HFFc6 (cell line): ENCODE measurements at regions not wholly inside any gene's neighbourhood (a gene's known extent, or its start where the extent isn't known, plus 50 kb on each side); places are given as distances from the start of the nearest gene placed in this dataset.

ENCODE experiments used
- DNase-seq: peaks from one replicate; pipeline ENCODE4 v3.0.0-alpha.2; 2018
- H3K27ac Mint-ChIP-seq: 2 replicates; pipeline ENCODE4 v1.8.0; 2020; ENCODE audit warnings: mild to moderate bottlenecking, mixed read lengths
- H3K27me3 Mint-ChIP-seq: 2 replicates; pipeline ENCODE4 v1.8.0; 2021; ENCODE audit warnings: mild to moderate bottlenecking, moderate library complexity, mixed read lengths; ENCODE audit not compliant: insufficient read depth
- H3K36me3 Mint-ChIP-seq: 2 replicates; pipeline ENCODE4 v1.8.0; 2021; ENCODE audit warnings: low read depth, mixed read lengths
- H3K4me1 Mint-ChIP-seq: 2 replicates; pipeline ENCODE4 v1.8.0; 2020; ENCODE audit warnings: low read depth, mixed read lengths
- H3K4me3 Mint-ChIP-seq: 2 replicates; pipeline ENCODE4 v1.8.0; 2020; ENCODE audit warnings: mild to moderate bottlenecking, moderate library complexity, mixed read lengths
- H3K9me3 Mint-ChIP-seq: 2 replicates; pipeline ENCODE4 v1.8.0; 2020; ENCODE audit warnings: mild to moderate bottlenecking, mixed read lengths
- CTCF ChIP-seq: fragments of 200-600 bp; sonication (generic); IDR thresholded peaks from 2 replicates; pipeline ENCODE4 v1.5.0; 2021; ENCODE audit warnings: antibody characterized with exemption, mild to moderate bottlenecking

GRCh38 chr10:65201491-65201890, 1680.3 kb downstream of the REEP3 start:
- Mint-ChIP-seq H3K4me1 (no peaks in the 10 kb centered on the region), H3K9me3 (peaks cover 19% of the 10 kb centered on the region), H3K27me3 (no peaks in the 10 kb centered on the region; the same call in 1 of the 2 replicates), H3K4me3 (no peak overlapping the region), H3K27ac (no peak overlapping the region), H3K36me3 (no peaks in the 10 kb centered on the region)
- no peak for TF ChIP-seq CTCF
- DNase-seq: no peak

GRCh38 chr10:65204999-65205398, 1683.8 kb downstream of the REEP3 start:
- Mint-ChIP-seq H3K27ac (no peak overlapping the region), H3K36me3 (no peaks in the 10 kb centered on the region), H3K4me1 (no peaks in the 10 kb centered on the region), H3K27me3 (no peaks in the 10 kb centered on the region; the same call in 1 of the 2 replicates), H3K4me3 (no peak overlapping the region), H3K9me3 (peaks cover 23% of the 10 kb centered on the region)
- no peak for TF ChIP-seq CTCF
- no peak for DNase-seq

- Mint-ChIP-seq H3K27ac (no peak overlapping the region), H3K27me3 (no peaks in the 10 kb centered on the region), H3K4me1 (no peaks in the 10 kb centered on the region), H3K9me3 (peaks cover 25% of the 10 kb centered on the region), H3K36me3 (no peaks in the 10 kb centered on the region), H3K4me3 (no peak overlapping the region)
- TF ChIP-seq CTCF: no peak
- DNase-seq: no peak
Measured at GRCh38 chr10:65213170-65213569, 1692.0 kb downstream of the REEP3 start.

GRCh38 chr10:65219444-65219843, 1698.2 kb downstream of the REEP3 start:
- no peaks in the 10 kb centered on the region for H3K4me1 Mint-ChIP-seq
- H3K27ac Mint-ChIP-seq: no peak overlapping the region
- no peaks in the 10 kb centered on the region for H3K36me3 Mint-ChIP-seq
- DNase-seq: no peak
- H3K27me3 Mint-ChIP-seq: no peaks in the 10 kb centered on the region
- TF ChIP-seq CTCF: no peak
- H3K9me3 Mint-ChIP-seq: peaks cover 16% of the 10 kb centered on the region
- H3K4me3 Mint-ChIP-seq: no peak overlapping the region

GRCh38 chr10:65231148-65231547, 1694.7 kb upstream of the LRRTM3 start:
- TF ChIP-seq CTCF: no peak

GRCh38 chr10:65234261-65234660, 1691.6 kb upstream of the LRRTM3 start:
- Mint-ChIP-seq H3K9me3 (peaks cover 21% of the 10 kb centered on the region), H3K4me1 (no peaks in the 10 kb centered on the region), H3K27ac (no peak overlapping the region), H3K36me3 (no peaks in the 10 kb centered on the region), H3K4me3 (no peak overlapping the region), H3K27me3 (no peaks in the 10 kb centered on the region)
- TF ChIP-seq CTCF: no peak
- DNase-seq: no peak

More at GRCh38 chr10:65231148-65231547, 1694.7 kb upstream of the LRRTM3 start:
- H3K9me3 Mint-ChIP-seq: peaks cover 33% of the 10 kb centered on the region
- DNase-seq: no peak
- H3K4me1 Mint-ChIP-seq: no peaks in the 10 kb centered on the region
- no peak overlapping the region for H3K27ac Mint-ChIP-seq
- H3K4me3 Mint-ChIP-seq: no peak overlapping the region
- H3K36me3 Mint-ChIP-seq: no peaks in the 10 kb centered on the region
- H3K27me3 Mint-ChIP-seq: no peaks in the 10 kb centered on the region; the same call in 1 of the 2 replicates
